ENCODE measurements at regions not wholly inside any gene's neighbourhood (a gene's known extent, or its start where the extent isn't known, plus 50 kb on each side); places are given as distances from the start of the nearest gene placed in this dataset.

GRCh38 chr21:35616090-35616489 is 444.2 kb downstream of the SETD4 start:
- DNase-seq (ENCODE audit: low read depth, low spot score), result peak; percentile 47
- H3K4me3 ChIP-seq (ENCODE audit: low read depth, low read length), result no peak overlapping the region
- POLR2A ChIA-PET, result interaction anchor here (0.7 kb wide), 1 partner anchor 313 kb away, joined by 3 read pairs; no protein-coding TSS in a partner anchor
- TF ChIP-seq, protein P1, sequence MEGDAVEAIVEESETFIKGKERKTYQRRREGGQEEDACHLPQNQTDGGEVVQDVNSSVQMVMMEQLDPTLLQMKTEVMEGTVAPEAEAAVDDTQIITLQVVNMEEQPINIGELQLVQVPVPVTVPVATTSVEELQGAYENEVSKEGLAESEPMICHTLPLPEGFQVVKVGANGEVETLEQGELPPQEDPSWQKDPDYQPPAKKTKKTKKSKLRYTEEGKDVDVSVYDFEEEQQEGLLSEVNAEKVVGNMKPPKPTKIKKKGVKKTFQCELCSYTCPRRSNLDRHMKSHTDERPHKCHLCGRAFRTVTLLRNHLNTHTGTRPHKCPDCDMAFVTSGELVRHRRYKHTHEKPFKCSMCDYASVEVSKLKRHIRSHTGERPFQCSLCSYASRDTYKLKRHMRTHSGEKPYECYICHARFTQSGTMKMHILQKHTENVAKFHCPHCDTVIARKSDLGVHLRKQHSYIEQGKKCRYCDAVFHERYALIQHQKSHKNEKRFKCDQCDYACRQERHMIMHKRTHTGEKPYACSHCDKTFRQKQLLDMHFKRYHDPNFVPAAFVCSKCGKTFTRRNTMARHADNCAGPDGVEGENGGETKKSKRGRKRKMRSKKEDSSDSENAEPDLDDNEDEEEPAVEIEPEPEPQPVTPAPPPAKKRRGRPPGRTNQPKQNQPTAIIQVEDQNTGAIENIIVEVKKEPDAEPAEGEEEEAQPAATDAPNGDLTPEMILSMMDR (IDR thresholded peaks at IDR 0.05; ENCODE audit: insufficient read depth, low read length, missing control alignments), result peak; percentile 22
- CTCF ChIA-PET, result interaction anchor here (0.8 to 2.7 kb wide), 19 partner anchors 9 to 912 kb away, joined by 3 to 15 read pairs (median 3); no protein-coding TSS in a partner anchor

- POLR2A ChIA-PET, result interaction anchor here (0.7 kb wide), 1 partner anchor 312 kb away, joined by 3 read pairs; no protein-coding TSS in a partner anchor
- no peak for DNase-seq (ENCODE audit: low read depth, low spot score)
- CTCF ChIA-PET, result interaction anchor here (1.0 to 2.7 kb wide), 12 partner anchors 10 to 911 kb away, joined by 3 to 15 read pairs (median 4); no protein-coding TSS in a partner anchor
- TF ChIP-seq, protein P1 (IDR thresholded peaks at IDR 0.05; ENCODE audit: insufficient read depth, low read length, missing control alignments), result no peak
- H3K4me3 ChIP-seq (ENCODE audit: low read depth, low read length), result no peak overlapping the region
Observed at GRCh38 chr21:35615325-35615724, 445.0 kb downstream of the SETD4 start.

DNA sequence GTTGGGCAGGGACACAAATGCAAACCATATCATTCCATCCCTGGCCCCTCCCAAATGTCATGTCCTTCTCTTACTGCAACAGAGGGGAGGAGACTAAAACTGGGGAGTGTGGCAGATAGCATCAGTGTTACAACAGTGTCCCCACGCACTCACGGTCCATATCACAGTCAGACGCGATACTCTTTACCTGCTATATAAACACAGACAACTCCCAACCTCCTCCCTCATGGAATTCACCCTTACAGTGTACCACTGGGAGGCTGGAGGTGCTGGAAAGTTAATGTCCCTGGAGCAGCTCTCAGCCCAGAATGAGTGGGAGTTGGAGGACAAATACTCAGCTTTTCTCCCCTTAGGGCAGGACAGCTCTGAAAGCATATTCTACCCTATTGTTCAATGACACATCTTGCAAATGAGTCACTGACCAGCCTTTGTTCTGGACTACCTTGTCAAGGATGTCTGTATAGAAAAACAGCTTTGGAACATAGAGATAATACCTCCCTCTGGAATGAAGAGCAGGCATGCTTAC is 445.9 kb downstream of the SETD4 start:
- CTCF ChIA-PET, result interaction anchor here (1.1 to 1.6 kb wide), 3 partner anchors 225 to 869 kb away, joined by 3 to 5 read pairs (median 3); no protein-coding TSS in a partner anchor
- no peak for DNase-seq (ENCODE audit: low read depth, low spot score)
- POLR2A ChIA-PET, result no interaction called here
- TF ChIP-seq, protein P1 (IDR thresholded peaks at IDR 0.05; ENCODE audit: insufficient read depth, low read length, missing control alignments), result no peak
- H3K4me3 ChIP-seq (ENCODE audit: low read depth, low read length), result no peak overlapping the region

DNA sequence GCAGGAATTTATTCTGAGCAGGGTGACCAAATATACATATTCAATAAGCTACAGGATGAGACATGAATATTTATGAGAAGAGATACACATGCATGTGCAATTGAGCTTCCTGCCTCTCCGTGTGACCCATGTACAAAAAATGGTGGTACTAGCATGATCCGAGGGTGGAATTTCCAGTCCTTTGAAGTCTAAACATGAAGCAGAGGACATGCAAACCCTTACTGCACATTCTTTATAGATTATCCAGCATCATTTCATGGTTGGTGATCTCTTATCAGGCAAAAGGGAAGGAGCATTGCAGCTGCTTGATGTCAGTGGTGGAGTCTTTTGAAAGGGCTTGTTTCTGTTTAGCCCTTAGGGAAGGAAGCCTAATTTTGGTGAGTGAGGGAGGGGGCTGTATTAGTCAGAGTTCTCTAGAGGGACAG is 448.6 kb downstream of the SETD4 start:
- DNase-seq (ENCODE audit: low read depth, low spot score), result peak; percentile 36
- no peak overlapping the region for H3K4me3 ChIP-seq (ENCODE audit: low read depth, low read length)
- ChIA-PET CTCF (no interaction called here), POLR2A (interaction anchor here (0.6 to 1.0 kb wide), 2 partner anchors 407 to 723 kb away, joined by 4 read pairs; no protein-coding TSS in a partner anchor)
- TF ChIP-seq, protein P1 (IDR thresholded peaks at IDR 0.05; ENCODE audit: insufficient read depth, low read length, missing control alignments), result no peak

- H3K4me3 ChIP-seq (ENCODE audit: low read depth, low read length), result no peak overlapping the region
- ChIA-PET CTCF (interaction anchor here (1.6 kb wide), 1 partner anchor 208 kb away, joined by 5 read pairs; no protein-coding TSS in a partner anchor), POLR2A (no interaction called here)
- TF ChIP-seq, protein P1 (IDR thresholded peaks at IDR 0.05; ENCODE audit: insufficient read depth, low read length, missing control alignments), result no peak
- no peak for DNase-seq (ENCODE audit: low read depth, low spot score)
Observed at GRCh38 chr21:35609263-35609662, 451.1 kb downstream of the SETD4 start.

GRCh38 chr21:35607406-35607805 is 452.9 kb downstream of the SETD4 start:
- no peak overlapping the region for H3K4me3 ChIP-seq (ENCODE audit: low read depth, low read length)
- TF ChIP-seq, protein P1 (IDR thresholded peaks at IDR 0.05; ENCODE audit: insufficient read depth, low read length, missing control alignments), result no peak
- DNase-seq (ENCODE audit: low read depth, low spot score), result no peak
- ChIA-PET CTCF (no interaction called here), POLR2A (no interaction called here)

Data from AG04449 (cell line).